MM.1S (cell line): ENCODE measurements at regions not wholly inside any gene's neighbourhood (a gene's known extent, or its start where the extent isn't known, plus 50 kb on each side); places are given as distances from the start of the nearest gene placed in this dataset.

Experiments
- DNase-seq: peaks from one replicate; pipeline ENCODE4 v3.0.0-alpha.2; 2015
- H2AFZ ChIP-seq: fragments of 300-600 bp; sonication (generic); 2 replicates; pipeline ENCODE4 v1.6.0; 2016; ENCODE audit warnings: antibody characterized with exemption, low read length
- H3F3A ChIP-seq: fragments of 300-600 bp; sonication (generic); 2 replicates; pipeline ENCODE4 v1.6.1; 2016; ENCODE audit warnings: mild to moderate bottlenecking, antibody characterized with exemption, low read length, moderate library complexity, mixed read lengths; ENCODE audit not compliant: insufficient read depth
- H3K27ac ChIP-seq: fragments of 300-600 bp; sonication (generic); 2 replicates; pipeline ENCODE4 v1.5.1; 2016; ENCODE audit warnings: mild to moderate bottlenecking, low read length
- H3K27me3 ChIP-seq: fragments of 300-600 bp; sonication (generic); replicated peaks from 2 replicates; pipeline ENCODE4 v1.6.0; 2016; ENCODE audit warnings: low read length; ENCODE audit not compliant: insufficient read depth
- H3K36me3 ChIP-seq: fragments of 300-600 bp; sonication (generic); replicated peaks from 2 replicates; pipeline ENCODE4 v1.6.1; 2016; ENCODE audit warnings: mild to moderate bottlenecking, low read length, mixed read lengths; ENCODE audit not compliant: insufficient read depth
- H3K4me1 ChIP-seq: fragments of 300-600 bp; sonication (generic); 2 replicates; pipeline ENCODE4 v1.6.1; 2016; ENCODE audit warnings: low read length, mixed read lengths
- H3K4me2 ChIP-seq: fragments of 300-600 bp; sonication (generic); 2 replicates; pipeline ENCODE4 v1.6.0; 2016; ENCODE audit warnings: low read depth, low read length
- H3K4me3 ChIP-seq: fragments of 300-600 bp; sonication (generic); 2 replicates; pipeline ENCODE4 v1.5.1; 2016; ENCODE audit warnings: low read length, mixed read lengths
- H3K79me2 ChIP-seq: fragments of 300-600 bp; sonication (generic); 2 replicates; pipeline ENCODE4 v1.6.1; 2016; ENCODE audit warnings: mixed run types, low read length, mixed read lengths
- H3K9ac ChIP-seq: fragments of 300-600 bp; sonication (generic); 2 replicates; pipeline ENCODE4 v1.6.1; 2016; ENCODE audit warnings: low read length, mixed read lengths
- H3K9me2 ChIP-seq: fragments of 300-600 bp; sonication (generic); replicated peaks from 2 replicates; pipeline ENCODE4 v1.6.1; 2016; ENCODE audit warnings: mild to moderate bottlenecking, low read length, mixed read lengths; ENCODE audit not compliant: insufficient read depth
- H3K9me3 ChIP-seq: fragments of 300-600 bp; sonication (generic); replicated peaks from 2 replicates; pipeline ENCODE4 v1.6.1; 2016; ENCODE audit warnings: mild to moderate bottlenecking, low read length, mixed read lengths; ENCODE audit not compliant: insufficient read depth
- H4K20me1 ChIP-seq: fragments of 300-600 bp; sonication (generic); 2 replicates; pipeline ENCODE4 v1.6.1; 2016; ENCODE audit warnings: mild to moderate bottlenecking, low read length, moderate library complexity, mixed read lengths; ENCODE audit not compliant: insufficient read depth
- CTCF ChIP-seq: fragments of 300-600 bp; sonication (generic); IDR thresholded peaks from 2 replicates; pipeline ENCODE4 v1.5.1; 2016; ENCODE audit warnings: antibody characterized with exemption, low read length, mixed read lengths
- EZH2 ChIP-seq: fragments of 300-600 bp; sonication (generic); optimal IDR thresholded peaks from 2 replicates; pipeline ENCODE3; 2017; ENCODE audit warnings: low read depth, mild to moderate bottlenecking, antibody characterized with exemption, low read length, mixed read lengths
- EZH2phosphoT487 ChIP-seq: fragments of 300-600 bp; sonication (generic); IDR thresholded peaks from 2 replicates; pipeline ENCODE4 v1.6.1; 2018; ENCODE audit warnings: antibody characterized with exemption, low read length

GRCh38 chr21:28193189-28193588, 799.5 kb downstream of the LTN1 start:
- Histone ChIP-seq H3K27ac (no peak overlapping the region), H3K79me2 (no peaks in the 10 kb centered on the region), H4K20me1 (no peaks in the 10 kb centered on the region), H3K4me3 (no peak overlapping the region), H3K4me2 (no peak overlapping the region), H2AFZ (no peak overlapping the region), H3K9me3 (no peaks in the 10 kb centered on the region), H3K9ac (no peak overlapping the region), H3K4me1 (no peaks in the 10 kb centered on the region), H3K27me3 (no peaks in the 10 kb centered on the region), H3F3A (no peaks in the 10 kb centered on the region), H3K9me2 (no peaks in the 10 kb centered on the region), H3K36me3 (no peaks in the 10 kb centered on the region)
- DNase-seq, result no peak
- peak; percentile 38 for TF ChIP-seq CTCF
- TF ChIP-seq EZH2phosphoT487, result no peak
- TF ChIP-seq EZH2, result no peak

- Histone ChIP-seq H2AFZ (no peak overlapping the region), H3K27ac (no peak overlapping the region), H3K4me1 (no peaks in the 10 kb centered on the region), H3K4me3 (no peak overlapping the region), H3K79me2 (no peaks in the 10 kb centered on the region), H3K4me2 (no peak overlapping the region), H3K9me3 (no peaks in the 10 kb centered on the region), H3K9ac (no peak overlapping the region), H3K9me2 (no peaks in the 10 kb centered on the region), H3F3A (no peaks in the 10 kb centered on the region), H4K20me1 (no peaks in the 10 kb centered on the region), H3K27me3 (no peaks in the 10 kb centered on the region), H3K36me3 (no peaks in the 10 kb centered on the region)
- no peak for DNase-seq
- TF ChIP-seq EZH2phosphoT487 (no peak), EZH2 (no peak), CTCF (no peak)
Observed at GRCh38 chr21:28186604-28187003, 806.1 kb downstream of the LTN1 start.

GRCh38 chr21:28181730-28182129, 810.9 kb downstream of the LTN1 start:
- no peak overlapping the region for H3K4me3 ChIP-seq
- peaks cover 4% of the 10 kb centered on the region for H3F3A ChIP-seq
- peaks cover 2% of the 10 kb centered on the region; the same call in 1 of the 2 replicates for H3K4me1 ChIP-seq
- H3K36me3 ChIP-seq, result no peaks in the 10 kb centered on the region
- H3K4me2 ChIP-seq, result no peak overlapping the region
- H3K9ac ChIP-seq, result no peak overlapping the region
- no peaks in the 10 kb centered on the region for H4K20me1 ChIP-seq
- DNase-seq, result no peak
- H3K79me2 ChIP-seq, result no peaks in the 10 kb centered on the region
- H3K27me3 ChIP-seq, result no peaks in the 10 kb centered on the region
- no peak for TF ChIP-seq EZH2phosphoT487
- no peak for TF ChIP-seq CTCF
- no peak for TF ChIP-seq EZH2
- no peak overlapping the region for H3K27ac ChIP-seq
- H2AFZ ChIP-seq, result no peak overlapping the region
- H3K9me2 ChIP-seq, result no peaks in the 10 kb centered on the region
- H3K9me3 ChIP-seq, result no peaks in the 10 kb centered on the region
